ENCODE measurements at regions not wholly inside any gene's neighbourhood (a gene's known extent, or its start where the extent isn't known, plus 50 kb on each side); places are given as distances from the start of the nearest gene placed in this dataset.

DNA sequence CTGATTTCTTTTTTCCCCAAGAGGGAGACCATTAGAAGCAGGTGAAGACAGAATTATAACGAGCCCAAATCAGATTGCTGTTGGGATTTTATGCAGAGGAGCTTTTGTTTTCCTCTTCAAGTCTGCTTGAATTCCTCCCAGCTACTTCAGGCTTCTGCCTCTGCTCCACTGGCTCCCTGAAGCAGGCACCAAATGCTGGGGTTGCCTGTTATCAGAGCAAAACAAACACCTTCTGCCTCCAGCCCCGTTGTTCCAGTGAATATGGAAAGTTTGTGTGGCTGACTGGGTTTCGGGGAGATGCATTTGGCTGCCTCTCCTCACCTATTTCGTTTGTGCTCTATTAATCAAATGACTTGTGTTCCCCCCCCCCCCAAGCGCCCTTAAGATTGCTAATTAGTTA is 209.2 kb downstream of the URB2 start:
- Histone ChIP-seq H3F3A (ENCODE audit: low read length, unreplicated experiment) (no peaks in the 10 kb centered on the region), H3K4me3 (ENCODE audit: low read length) (no peak overlapping the region), H3K27ac (ENCODE audit: low read length) (no peak overlapping the region), H3K9me3 (ENCODE audit: low read length) (no peaks in the 10 kb centered on the region), H3K4me1 (ENCODE audit: insufficient read depth, low read length) (no peaks in the 10 kb centered on the region), H4K20me1 (ENCODE audit: low read length) (no peaks in the 10 kb centered on the region), H3K36me3 (ENCODE audit: low read depth, low read length) (no peaks in the 10 kb centered on the region), H3K27me3 (ENCODE audit: low read length) (peaks cover 74% of the 10 kb centered on the region), H3K9me2 (replicated peaks; ENCODE audit: low read length) (no peaks in the 10 kb centered on the region), H3K9ac (ENCODE audit: low read length) (no peak overlapping the region), H2AFZ (ENCODE audit: low read length) (no peak overlapping the region), H3K79me2 (ENCODE audit: low read length) (no peaks in the 10 kb centered on the region), H3K4me2 (ENCODE audit: low read length) (no peak overlapping the region)
- no peak for TF ChIP-seq EZH2phosphoT487 (IDR thresholded peaks at IDR 0.05; ENCODE audit: borderline replicate concordance, low read length)
- no peak for TF ChIP-seq EZH2 (IDR thresholded peaks at IDR 0.05; ENCODE audit: low read length, unreplicated experiment)
- TF ChIP-seq, protein P1, sequence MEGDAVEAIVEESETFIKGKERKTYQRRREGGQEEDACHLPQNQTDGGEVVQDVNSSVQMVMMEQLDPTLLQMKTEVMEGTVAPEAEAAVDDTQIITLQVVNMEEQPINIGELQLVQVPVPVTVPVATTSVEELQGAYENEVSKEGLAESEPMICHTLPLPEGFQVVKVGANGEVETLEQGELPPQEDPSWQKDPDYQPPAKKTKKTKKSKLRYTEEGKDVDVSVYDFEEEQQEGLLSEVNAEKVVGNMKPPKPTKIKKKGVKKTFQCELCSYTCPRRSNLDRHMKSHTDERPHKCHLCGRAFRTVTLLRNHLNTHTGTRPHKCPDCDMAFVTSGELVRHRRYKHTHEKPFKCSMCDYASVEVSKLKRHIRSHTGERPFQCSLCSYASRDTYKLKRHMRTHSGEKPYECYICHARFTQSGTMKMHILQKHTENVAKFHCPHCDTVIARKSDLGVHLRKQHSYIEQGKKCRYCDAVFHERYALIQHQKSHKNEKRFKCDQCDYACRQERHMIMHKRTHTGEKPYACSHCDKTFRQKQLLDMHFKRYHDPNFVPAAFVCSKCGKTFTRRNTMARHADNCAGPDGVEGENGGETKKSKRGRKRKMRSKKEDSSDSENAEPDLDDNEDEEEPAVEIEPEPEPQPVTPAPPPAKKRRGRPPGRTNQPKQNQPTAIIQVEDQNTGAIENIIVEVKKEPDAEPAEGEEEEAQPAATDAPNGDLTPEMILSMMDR (conservative IDR thresholded peaks at IDR 0.05; ENCODE audit: low read depth, low read length) = no peak
- intact Hi-C loops (cut with micrococcal nuclease) = no loop called here
- CTCF ChIA-PET = no interaction called here
- no TSS peak for BruUV-seq (replicated peaks)
- ATAC-seq (no peak), DNase-seq (no peak)
- POLR2A ChIA-PET (ENCODE audit: unreplicated experiment) = no interaction called here

GRCh38 chr1:229836324-229836723 is 210.3 kb downstream of the URB2 start:
- no peaks in the 10 kb centered on the region for H3K9me2 ChIP-seq (replicated peaks; ENCODE audit: low read length)
- intact Hi-C loops (cut with micrococcal nuclease) = no loop called here
- no peaks in the 10 kb centered on the region for H3K36me3 ChIP-seq (ENCODE audit: low read depth, low read length)
- no peaks in the 10 kb centered on the region for H3K79me2 ChIP-seq (ENCODE audit: low read length)
- H3K27me3 ChIP-seq (ENCODE audit: low read length) = peaks cover 76% of the 10 kb centered on the region
- H3K9me3 ChIP-seq (ENCODE audit: low read length) = no peaks in the 10 kb centered on the region
- no peaks in the 10 kb centered on the region for H4K20me1 ChIP-seq (ENCODE audit: low read length)
- H3K4me1 ChIP-seq (ENCODE audit: insufficient read depth, low read length) = no peaks in the 10 kb centered on the region
- H3K4me3 ChIP-seq (ENCODE audit: low read length) = no peak overlapping the region
- H3K4me2 ChIP-seq (ENCODE audit: low read length) = no peak overlapping the region
- POLR2A ChIA-PET (ENCODE audit: unreplicated experiment) = no interaction called here
- H3K27ac ChIP-seq (ENCODE audit: low read length) = no peak overlapping the region
- H3K9ac ChIP-seq (ENCODE audit: low read length) = no peak overlapping the region
- CTCF ChIA-PET = no interaction called here
- no peak overlapping the region for H2AFZ ChIP-seq (ENCODE audit: low read length)
- H3F3A ChIP-seq (ENCODE audit: low read length, unreplicated experiment) = no peaks in the 10 kb centered on the region
- DNase-seq (no peak), ATAC-seq (no peak)
- BruUV-seq (replicated peaks) = no TSS peak
- TF ChIP-seq EZH2phosphoT487 (IDR thresholded peaks at IDR 0.05; ENCODE audit: borderline replicate concordance, low read length) (no peak), EZH2 (IDR thresholded peaks at IDR 0.05; ENCODE audit: low read length, unreplicated experiment) (no peak)
- TF ChIP-seq, protein P1 (conservative IDR thresholded peaks at IDR 0.05; ENCODE audit: low read depth, low read length) = no peak

- Histone ChIP-seq H3K27ac (ENCODE audit: low read length) (no peak overlapping the region), H3F3A (ENCODE audit: low read length, unreplicated experiment) (no peaks in the 10 kb centered on the region), H3K9me3 (ENCODE audit: low read length) (no peaks in the 10 kb centered on the region), H3K4me1 (ENCODE audit: insufficient read depth, low read length) (no peaks in the 10 kb centered on the region; the same call in 1 of the 2 replicates), H3K36me3 (ENCODE audit: low read depth, low read length) (no peaks in the 10 kb centered on the region), H3K4me3 (ENCODE audit: low read length) (no peak overlapping the region), H3K4me2 (ENCODE audit: low read length) (no peak overlapping the region), H3K9me2 (replicated peaks; ENCODE audit: low read length) (no peaks in the 10 kb centered on the region), H3K79me2 (ENCODE audit: low read length) (no peaks in the 10 kb centered on the region), H3K27me3 (ENCODE audit: low read length) (peaks cover 66% of the 10 kb centered on the region), H3K9ac (ENCODE audit: low read length) (no peak overlapping the region), H4K20me1 (ENCODE audit: low read length) (no peaks in the 10 kb centered on the region), H2AFZ (ENCODE audit: low read length) (no peak overlapping the region)
- ATAC-seq = no peak
- ChIA-PET CTCF (no interaction called here), POLR2A (ENCODE audit: unreplicated experiment) (interaction anchor here (0.5 kb wide), 1 partner anchor 127 kb away, joined by 4 read pairs; no protein-coding TSS in a partner anchor)
- BruUV-seq (replicated peaks) = no TSS peak
- DNase-seq = no peak
- TF ChIP-seq EZH2phosphoT487 (IDR thresholded peaks at IDR 0.05; ENCODE audit: borderline replicate concordance, low read length) (no peak), EZH2 (IDR thresholded peaks at IDR 0.05; ENCODE audit: low read length, unreplicated experiment) (no peak)
- TF ChIP-seq, protein P1 (conservative IDR thresholded peaks at IDR 0.05; ENCODE audit: low read depth, low read length) = no peak
- intact Hi-C loops (cut with micrococcal nuclease) = no loop called here
Measured at GRCh38 chr1:229838204-229838603, 212.2 kb downstream of the URB2 start.
